SU-DHL-6 (cell line): ENCODE measurements at regions not wholly inside any gene's neighbourhood (a gene's known extent, or its start where the extent isn't known, plus 50 kb on each side); places are given as distances from the start of the nearest gene placed in this dataset.

Source experiments
- EZH2phosphoT487 ChIP-seq: fragments of 200-600 bp; sonication (generic), shearing (Covaris generic); conservative IDR thresholded peaks from 2 replicates; pipeline ENCODE4 v1.6.1; 2018; ENCODE audit warnings: mild to moderate bottlenecking, antibody characterized with exemption, low read length, moderate library complexity, mixed read lengths
- TF ChIP-seq, protein P1 (sequence below): fragments of 200-600 bp; sonication (generic); IDR thresholded peaks from one replicate; pipeline ENCODE4 v1.5.1; 2017; ENCODE audit warnings: antibody characterized with exemption, mild to moderate bottlenecking, low read length, moderate library complexity; ENCODE audit not compliant: insufficient read depth, poor library complexity, severe bottlenecking

DNA sequence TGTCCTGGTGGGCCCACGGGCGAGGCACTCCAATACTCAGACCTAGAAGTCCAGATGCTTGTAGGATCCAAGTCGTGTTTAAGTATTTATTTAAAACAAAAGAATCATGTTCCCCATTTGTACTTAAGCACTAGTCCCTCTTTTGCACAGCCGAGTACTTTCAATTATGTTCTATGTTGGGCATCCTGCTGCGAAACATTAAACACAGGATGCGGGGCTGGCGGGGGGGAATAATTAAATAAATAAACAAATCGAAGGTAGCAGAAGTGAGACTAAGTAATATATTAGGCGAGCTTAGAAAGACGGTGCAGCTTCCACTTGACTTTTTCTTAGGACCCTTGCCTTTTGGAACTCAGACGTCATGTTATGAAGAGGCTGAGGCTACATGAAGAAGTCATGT is 1129.2 kb upstream of the ACO1 start:
- TF ChIP-seq, protein P1, sequence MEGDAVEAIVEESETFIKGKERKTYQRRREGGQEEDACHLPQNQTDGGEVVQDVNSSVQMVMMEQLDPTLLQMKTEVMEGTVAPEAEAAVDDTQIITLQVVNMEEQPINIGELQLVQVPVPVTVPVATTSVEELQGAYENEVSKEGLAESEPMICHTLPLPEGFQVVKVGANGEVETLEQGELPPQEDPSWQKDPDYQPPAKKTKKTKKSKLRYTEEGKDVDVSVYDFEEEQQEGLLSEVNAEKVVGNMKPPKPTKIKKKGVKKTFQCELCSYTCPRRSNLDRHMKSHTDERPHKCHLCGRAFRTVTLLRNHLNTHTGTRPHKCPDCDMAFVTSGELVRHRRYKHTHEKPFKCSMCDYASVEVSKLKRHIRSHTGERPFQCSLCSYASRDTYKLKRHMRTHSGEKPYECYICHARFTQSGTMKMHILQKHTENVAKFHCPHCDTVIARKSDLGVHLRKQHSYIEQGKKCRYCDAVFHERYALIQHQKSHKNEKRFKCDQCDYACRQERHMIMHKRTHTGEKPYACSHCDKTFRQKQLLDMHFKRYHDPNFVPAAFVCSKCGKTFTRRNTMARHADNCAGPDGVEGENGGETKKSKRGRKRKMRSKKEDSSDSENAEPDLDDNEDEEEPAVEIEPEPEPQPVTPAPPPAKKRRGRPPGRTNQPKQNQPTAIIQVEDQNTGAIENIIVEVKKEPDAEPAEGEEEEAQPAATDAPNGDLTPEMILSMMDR = no peak
- no peak for TF ChIP-seq EZH2phosphoT487
